Esophagus squamous epithelium (tissue), 5 donors: ENCODE measurements at regions not wholly inside any gene's neighbourhood (a gene's known extent, or its start where the extent isn't known, plus 50 kb on each side); places are given as distances from the start of the nearest gene placed in this dataset.

ENCODE experiments used
- DNase-seq: peaks from one replicate; lab custom pipeline; 2025; lab: John Stamatoyannopoulos, UW
- H3K27ac ChIP-seq, 4 donors: fragments of 200-600 bp; sonication (generic); one replicate each; pipeline ENCODE4 v1.5.1; 2016 to 2019; ENCODE audit warnings: mild to moderate bottlenecking in 1 of 4
- H3K27me3 ChIP-seq, 4 donors: fragments of 200-600 bp; sonication (generic); 1 replicate in 3 of 4; 2 replicates in 1 of 4; pipeline versions ENCODE4 v1.5.1 to v1.6.0; 2017 to 2021; ENCODE audit warnings: antibody characterized with exemption in 1 of 4
- H3K36me3 ChIP-seq, 3 donors: fragments of 200-600 bp; sonication (generic); one replicate each; pipeline ENCODE4 v1.5.1; 2016 to 2019
- H3K4me1 ChIP-seq, 3 donors: fragments of 200-600 bp; sonication (generic); one replicate each; pipeline ENCODE4 v1.5.1; 2017 to 2019
- H3K4me3 ChIP-seq, 4 donors: fragments of 200-600 bp; sonication (generic); 1 replicate in 3 of 4; 2 replicates in 1 of 4; pipeline ENCODE4 v1.5.1; 2016 to 2019; ENCODE audit warnings: mild to moderate bottlenecking in 2 of 4, moderate library complexity in 1 of 4
- H3K9me3 ChIP-seq, 3 donors: fragments of 200-600 bp; sonication (generic); one replicate each; pipeline ENCODE4 v1.5.1; 2016 to 2019
- CTCF ChIP-seq, 6 experiments: fragments of 450-650 bp in 4 of 6; fragments of 200-600 bp in 2 of 6; sonication (generic) in 2 of 6; IDR thresholded peaks; one replicate each; pipeline ENCODE4 v1.5.1; 2016 to 2019; ENCODE audit warnings: antibody characterized with exemption in 6 of 6, mild to moderate bottlenecking in 4 of 6, moderate library complexity in 4 of 6
- POLR2A ChIP-seq, 4 donors: fragments of 450-650 bp; IDR thresholded peaks; one replicate each; pipeline ENCODE4 v1.6.1; 2017; ENCODE audit warnings: antibody characterized with exemption in 4 of 4, mild to moderate bottlenecking in 4 of 4, moderate library complexity in 3 of 4
- WGBS, 2 donors: methylation state at CpG; one replicate each; pipeline ENCODE4 v1.1.5; 2018; 5-methylcytosine and 5-hydroxymethylcytosine counted together
- intact Hi-C: fragments of 100-400 bp; cut with DNase I; formaldehyde crosslinking; loops from one replicate; pipeline ENCODE4 v1.15.0; 2022
- donor health status: DM: yes; HTN: yes; CAD: no.

GRCh38 chr4:188536826-188537225, 397.6 kb downstream of the TRIML1 start:
- 75 to 89% methylated on average over 6 to 9 of the region's 10 CpGs for WGBS, 2 donors

GRCh38 chr4:188550296-188550695, 411.1 kb downstream of the TRIML1 start:
- TF ChIP-seq CTCF (IDR thresholded peaks at IDR 0.05) (no peak), POLR2A (IDR thresholded peaks at IDR 0.05) (no peak)
- H3K4me1 ChIP-seq: no peaks in the 10 kb centered on the region
- no peak overlapping the region for H3K4me3 ChIP-seq
- intact Hi-C loops: no loop called here
- WGBS, 2 donors: 51 to 69% methylated on average over 10 of the region's 10 CpGs
- H3K27me3 ChIP-seq: no peaks in the 10 kb centered on the region
- H3K27ac ChIP-seq: no peak overlapping the region
- DNase-seq: no peak
- H3K9me3 ChIP-seq: no peaks in the 10 kb centered on the region
- H3K36me3 ChIP-seq: no peaks in the 10 kb centered on the region

More at GRCh38 chr4:188536826-188537225, 397.6 kb downstream of the TRIML1 start:
- intact Hi-C loops: no loop called here
- Histone ChIP-seq H3K36me3 (no peaks in the 10 kb centered on the region), H3K27ac (no peak overlapping the region), H3K9me3 (no peaks in the 10 kb centered on the region), H3K27me3 (no peaks in the 10 kb centered on the region), H3K4me1 (no peaks in the 10 kb centered on the region), H3K4me3 (no peak overlapping the region)
- DNase-seq: no peak
- no peak for TF ChIP-seq CTCF (IDR thresholded peaks at IDR 0.05)
- TF ChIP-seq POLR2A (IDR thresholded peaks at IDR 0.05): no peak

- no peak for DNase-seq
- Histone ChIP-seq H3K4me3 (no peak overlapping the region), H3K27me3 (no peaks in the 10 kb centered on the region), H3K36me3 (no peaks in the 10 kb centered on the region), H3K27ac (no peak overlapping the region), H3K9me3 (no peaks in the 10 kb centered on the region), H3K4me1 (no peaks in the 10 kb centered on the region)
- 47 to 55% methylated on average over 6 of the region's 6 CpGs for WGBS, 2 donors
- TF ChIP-seq POLR2A (IDR thresholded peaks at IDR 0.05) (no peak), CTCF (IDR thresholded peaks at IDR 0.05) (no peak)
- intact Hi-C loops: no loop called here
Measured at GRCh38 chr4:188551156-188551555, 411.9 kb downstream of the TRIML1 start.

- no peaks in the 10 kb centered on the region for H3K9me3 ChIP-seq
- no peak for DNase-seq
- 43 to 44% methylated on average over 2 of the region's 2 CpGs for WGBS, 2 donors
- intact Hi-C loops: no loop called here
- H3K27ac ChIP-seq: no peak overlapping the region
- TF ChIP-seq POLR2A (IDR thresholded peaks at IDR 0.05) (no peak), CTCF (IDR thresholded peaks at IDR 0.05) (no peak)
- no peak overlapping the region for H3K4me3 ChIP-seq
- no peaks in the 10 kb centered on the region for H3K27me3 ChIP-seq
- H3K36me3 ChIP-seq: no peaks in the 10 kb centered on the region
- no peaks in the 10 kb centered on the region for H3K4me1 ChIP-seq
Measured at GRCh38 chr4:188552741-188553275, 413.6 kb downstream of the TRIML1 start.

- 59 to 61% methylated on average over 4 of the region's 4 CpGs for WGBS, 2 donors
- no peak for DNase-seq
- Histone ChIP-seq H3K4me1 (no peaks in the 10 kb centered on the region), H3K36me3 (no peaks in the 10 kb centered on the region), H3K27me3 (no peaks in the 10 kb centered on the region), H3K4me3 (no peak overlapping the region), H3K27ac (no peak overlapping the region), H3K9me3 (no peaks in the 10 kb centered on the region)
- intact Hi-C loops: no loop called here
- no peak for TF ChIP-seq CTCF (IDR thresholded peaks at IDR 0.05)
- no peak for TF ChIP-seq POLR2A (IDR thresholded peaks at IDR 0.05)
Measured at GRCh38 chr4:188554413-188554812, 415.2 kb downstream of the TRIML1 start.
